Lower leg skin (tissue), 3 donors: ENCODE measurements at regions not wholly inside any gene's neighbourhood (a gene's known extent, or its start where the extent isn't known, plus 50 kb on each side); places are given as distances from the start of the nearest gene placed in this dataset.

Experiments
- CTCF ChIP-seq, 3 donors: fragments of 450-650 bp; IDR thresholded peaks; one replicate each; pipeline ENCODE4 v1.5.1; 2016; ENCODE audit warnings: antibody characterized with exemption in 3 of 3, mild to moderate bottlenecking in 3 of 3, moderate library complexity in 2 of 3
- POLR2A ChIP-seq, 2 donors: fragments of 450-650 bp; IDR thresholded peaks; one replicate each; pipeline ENCODE4 v1.6.1; 2016 to 2017; ENCODE audit warnings: antibody characterized with exemption in 2 of 2, mild to moderate bottlenecking in 1 of 2, moderate library complexity in 1 of 2

- no peak for TF ChIP-seq CTCF (IDR thresholded peaks at IDR 0.05)
- no peak for TF ChIP-seq POLR2A (IDR thresholded peaks at IDR 0.05)
Observed at GRCh38 chr5:173745557-173745956, 129.1 kb upstream of the BOD1 start.
